K562 (cell line): ENCODE measurements at regions not wholly inside any gene's neighbourhood (a gene's known extent, or its start where the extent isn't known, plus 50 kb on each side); places are given as distances from the start of the nearest gene placed in this dataset.

Experiments
- ATAC-seq: fragments of 200-7000 bp; cut with Tn5 transposase; 3 replicates; pipeline ENCODE4 v1.9.1; 2020; ENCODE audit warnings: moderate library complexity
- BruUV-seq: library from RNA; stranded (reverse); fragments of 400-500 nt; replicated peaks from 2 replicates; lab custom pipeline; 2021; lab: Mats Ljungman, UMichigan
- CTCF ChIA-PET: fragments of 300-600 bp; formaldehyde crosslinking; extraction: SDS; loops from one replicate; lab custom pipeline; 2021; ENCODE audit warnings: low intra/inter-chr PET ratio; lab: Yijun Ruan, JAX
- POLR2A ChIA-PET: fragments of 300-600, 350-650 bp; sonication (Branson Sonifier 250); formaldehyde crosslinking; extraction: SDS; loops from one replicate; lab custom pipeline; 2021; ENCODE audit warnings: antibody characterized with exemption, inconsistent platforms; lab: Yijun Ruan, JAX
- DNase-seq, 4 experiments: peaks; one replicate each; pipeline versions ENCODE4 v3.0.0 to v3.0.0-alpha.2; 2011 to 2018; ENCODE audit warnings: low spot score in 3 of 4, mixed read lengths in 3 of 4; ENCODE audit errors: extremely low read depth in 1 of 4
- FAIRE-seq: peaks from 2 replicates; lab custom pipeline; 2011; peaks lifted over from hg19 to GRCh38; lab: Jason Lieb, UNC
- H2AFZ ChIP-seq: 2 replicates; pipeline ENCODE4 v1.6.0; 2011; ENCODE audit warnings: low read depth, low read length, control low read depth, inconsistent platforms
- H3K27ac ChIP-seq: fragments of 200-600 bp; 3 replicates; pipeline ENCODE4 v1.8.0; 2011; ENCODE audit warnings: low read depth, mild to moderate bottlenecking, control low read depth, inconsistent platforms, low read length, moderate library complexity, mixed read lengths; ENCODE audit errors: extremely low read depth
- H3K27me3 ChIP-seq, 2 experiments: fragments of 300-600 bp in 1 of 2; 2 replicates in 1 of 2; 3 replicates in 1 of 2; pipeline versions ENCODE4 v1.6.0 to v1.8.0; 2011; ENCODE audit warnings: inconsistent platforms in 2 of 2, low read length in 2 of 2, mild to moderate bottlenecking in 1 of 2, mixed read lengths in 1 of 2, moderate library complexity in 1 of 2; ENCODE audit not compliant: control insufficient read depth in 2 of 2, insufficient read depth in 2 of 2
- H3K36me3 ChIP-seq: fragments of 300-600 bp; 3 replicates; pipeline ENCODE4 v1.8.0; 2011; ENCODE audit warnings: mild to moderate bottlenecking, low read length, inconsistent platforms; ENCODE audit not compliant: control insufficient read depth, insufficient read depth
- H3K4me1 ChIP-seq, 2 experiments: fragments of 200-600 bp in 1 of 2; replicated peaks in 1 of 2; 2 replicates in 1 of 2; 3 replicates in 1 of 2; pipeline versions ENCODE4 v1.5.1 to v1.8.0; 2011; ENCODE audit warnings: inconsistent platforms in 2 of 2, low read length in 2 of 2, mild to moderate bottlenecking in 1 of 2, mixed read lengths in 1 of 2, moderate library complexity in 1 of 2; ENCODE audit not compliant: control insufficient read depth in 2 of 2, insufficient read depth in 2 of 2
- H3K4me2 ChIP-seq: 2 replicates; pipeline ENCODE4 v1.6.1; 2011; ENCODE audit warnings: low read length, control low read depth, inconsistent platforms, mixed read lengths; ENCODE audit not compliant: insufficient read depth
- H3K4me3 ChIP-seq: fragments of 200-600 bp; sonication (generic), shearing (Covaris generic); 2 replicates; pipeline ENCODE4 v1.5.1; 2016; ENCODE audit warnings: control low read depth, inconsistent platforms
- H3K79me2 ChIP-seq: fragments of 200-600 bp; 3 replicates; pipeline ENCODE4 v1.8.0; 2011; ENCODE audit warnings: low read length, inconsistent platforms; ENCODE audit not compliant: control insufficient read depth, insufficient read depth
- H3K9ac ChIP-seq, 2 experiments: 2 replicates each; pipeline versions ENCODE4 v1.6.0 to v1.6.1; 2011; ENCODE audit warnings: low read depth in 2 of 2, low read length in 2 of 2, control low read depth in 1 of 2, inconsistent platforms in 1 of 2, mild to moderate bottlenecking in 1 of 2, mixed read lengths in 1 of 2; ENCODE audit not compliant: insufficient read depth in 1 of 2
- H3K9me1 ChIP-seq: one replicate; pipeline ENCODE4 v1.6.0; 2011; ENCODE audit warnings: inconsistent platforms, mild to moderate bottlenecking, low read length, moderate library complexity; ENCODE audit not compliant: control insufficient read depth, insufficient read depth
- H3K9me3 ChIP-seq: replicated peaks from 2 replicates; pipeline ENCODE4 v1.5.1; 2011; ENCODE audit warnings: low read depth, low read length, inconsistent platforms; ENCODE audit not compliant: control insufficient read depth, insufficient read depth
- H4K20me1 ChIP-seq: replicated peaks from 2 replicates; pipeline ENCODE4 v1.6.1; 2011; ENCODE audit warnings: low read length, inconsistent platforms, mixed read lengths; ENCODE audit not compliant: control insufficient read depth, insufficient read depth
- ARID4B ChIP-seq: sonication (generic); formaldehyde crosslinking; IDR thresholded peaks from 2 replicates; pipeline ENCODE4 v1.8.0; 2022; ENCODE audit warnings: mild to moderate bottlenecking, missing genetic modification reagents
- HDAC2 ChIP-seq: fragments of 450-650 bp; IDR thresholded peaks from 2 replicates; pipeline ENCODE4 v1.6.1; 2016; ENCODE audit warnings: mild to moderate bottlenecking
- KDM1A ChIP-seq, 2 experiments: fragments of 450-650 bp; IDR thresholded peaks; 2 replicates each; pipeline ENCODE4 v1.6.1; 2016; ENCODE audit warnings: mild to moderate bottlenecking in 2 of 2
- L3MBTL2 ChIP-seq: fragments of 450-650 bp; IDR thresholded peaks from 2 replicates; pipeline ENCODE4 v1.6.1; 2016; ENCODE audit warnings: mild to moderate bottlenecking, moderate library complexity
- MAFK ChIP-seq: IDR thresholded peaks from 2 replicates; pipeline ENCODE4 v1.6.1; 2011; ENCODE audit warnings: low read length, improper control_type of control experiment
- RFX7 ChIP-seq: fragments of 250-450 bp; sonication (Bioruptor Pico); IDR thresholded peaks from 2 replicates; pipeline ENCODE4 v1.5.1; 2021; ENCODE audit warnings: mild to moderate bottlenecking
- RUNX1 ChIP-seq: sonication (generic); IDR thresholded peaks from 2 replicates; pipeline ENCODE4 v1.6.1; 2016; ENCODE audit warnings: antibody characterized with exemption, low read depth
- TCF3 ChIP-seq: sonication (generic); formaldehyde crosslinking; IDR thresholded peaks from 2 replicates; pipeline ENCODE4 v1.4.0; 2020; ENCODE audit warnings: mild to moderate bottlenecking, missing genetic modification reagents
- ZNF280A ChIP-seq: fragments of 450-650 bp; IDR thresholded peaks from 2 replicates; pipeline ENCODE4 v1.6.1; 2018; ENCODE audit warnings: mild to moderate bottlenecking, low read depth; ENCODE audit not compliant: partially characterized antibody
- ZNF407 ChIP-seq: fragments of 450-650 bp; IDR thresholded peaks from 2 replicates; pipeline ENCODE4 v1.6.1; 2016; ENCODE audit warnings: low read depth
- ZNF41 ChIP-seq: fragments of 250-450 bp; sonication (Bioruptor Pico); conservative IDR thresholded peaks from 2 replicates; pipeline ENCODE4 v1.4.0; 2020; ENCODE audit warnings: mild to moderate bottlenecking
- WGBS: fragments of 100-300 bp; shearing (Covaris generic); methylation state at CpG from one replicate; pipeline ENCODE4 v1.1.6; 2016; ENCODE audit warnings: low coverage, mixed read lengths; ENCODE audit not compliant: insufficient coverage; ENCODE audit errors: missing lambda C conversion rate; 5-methylcytosine and 5-hydroxymethylcytosine counted together
- in situ Hi-C: fragments of 300-500 bp; cut with MboI; formaldehyde crosslinking; loops from 4 replicates; pipeline ENCODE4 v1.15.0; 2018; ENCODE audit warnings: inconsistent platforms, mixed read lengths
- intact Hi-C: fragments of 100-400 bp; cut with micrococcal nuclease; formaldehyde crosslinking; loops from 2 replicates; pipeline ENCODE4 v1.14.2; 2022

- no TSS peak for BruUV-seq
- Histone ChIP-seq H3K27ac (no peak overlapping the region), H3K4me3 (no peak overlapping the region), H3K9ac (no peak overlapping the region), H4K20me1 (no peaks in the 10 kb centered on the region), H3K4me1 (no peaks in the 10 kb centered on the region), H2AFZ (no peak overlapping the region), H3K36me3 (no peaks in the 10 kb centered on the region), H3K79me2 (no peaks in the 10 kb centered on the region), H3K4me2 (no peak overlapping the region), H3K9me1 (no peaks in the 10 kb centered on the region), H3K9me3 (no peaks in the 10 kb centered on the region), H3K27me3 (no peaks in the 10 kb centered on the region)
- no peak for FAIRE-seq
- ChIA-PET POLR2A (no interaction called here), CTCF (no interaction called here)
- no peak for DNase-seq
- no peak for ATAC-seq
- 5% methylated on average over 3 of the region's 3 CpGs for WGBS
- intact Hi-C loops, result no loop called here
- in situ Hi-C loops, result no loop called here
- TF ChIP-seq ARID4B (CRISPR knock-in tag) (no peak), RFX7 (CRISPR knock-in tag) (no peak), MAFK (no peak), L3MBTL2 (no peak), ZNF407 (no peak), KDM1A (IDR thresholded peaks at IDR 0.05) (no peak), HDAC2 (no peak), RUNX1 (no peak), TCF3 (CRISPR knock-in tag) (no peak), ZNF41 (CRISPR knock-in tag) (no peak), ZNF280A (no peak)
Measured at GRCh38 chr16:52076801-52077201, 470.1 kb downstream of the TOX3 start.
